ENCODE measurements at regions not wholly inside any gene's neighbourhood (a gene's known extent, or its start where the extent isn't known, plus 50 kb on each side); places are given as distances from the start of the nearest gene placed in this dataset.
A peak's percentile ranks its signal among the peaks of the same experiment; 100 is the strongest.

GRCh38 chr11:15896026-15896425, 460.3 kb downstream of the SOX6 start:
- Histone ChIP-seq H3K4me3 (no peak overlapping the region), H3K27me3 (ENCODE audit: low read depth) (no peaks in the 10 kb centered on the region), H3K9me3 (no peaks in the 10 kb centered on the region), H3K36me3 (replicated peaks) (no peaks in the 10 kb centered on the region), H3K4me1 (no peaks in the 10 kb centered on the region)
- in situ Hi-C loops (cut with MboI; ENCODE audit: low sequenced_read_pairs): no loop called here
- no peak for DNase-seq (ENCODE audit: low spot score in 2 of 2)

- in situ Hi-C loops (cut with MboI; ENCODE audit: low sequenced_read_pairs): no loop called here
- no peaks in the 10 kb centered on the region for H3K27me3 ChIP-seq (ENCODE audit: low read depth)
- no peak for DNase-seq (ENCODE audit: low spot score in 2 of 2)
- no peaks in the 10 kb centered on the region for H3K4me1 ChIP-seq
- no peaks in the 10 kb centered on the region for H3K36me3 ChIP-seq (replicated peaks)
- no peak overlapping the region for H3K4me3 ChIP-seq
- no peaks in the 10 kb centered on the region for H3K9me3 ChIP-seq
These were observed 459.8 kb downstream of the SOX6 start for GRCh38 chr11:15896530-15896929.

GRCh38 chr11:15897211-15897960, 459.0 kb downstream of the SOX6 start:
- no peaks in the 10 kb centered on the region for H3K27me3 ChIP-seq (ENCODE audit: low read depth)
- no peaks in the 10 kb centered on the region for H3K9me3 ChIP-seq
- no peak for DNase-seq (ENCODE audit: low spot score in 2 of 2)
- H3K4me1 ChIP-seq: no peaks in the 10 kb centered on the region
- in situ Hi-C loops (cut with MboI; ENCODE audit: low sequenced_read_pairs): no loop called here
- no peak overlapping the region for H3K4me3 ChIP-seq
- no peaks in the 10 kb centered on the region for H3K36me3 ChIP-seq (replicated peaks)

GRCh38 chr11:15901054-15901453, 455.3 kb downstream of the SOX6 start:
- Histone ChIP-seq H3K36me3 (replicated peaks) (no peaks in the 10 kb centered on the region), H3K4me1 (no peaks in the 10 kb centered on the region), H3K9me3 (no peaks in the 10 kb centered on the region), H3K27me3 (ENCODE audit: low read depth) (no peaks in the 10 kb centered on the region), H3K4me3 (no peak overlapping the region)
- peak in 1 of 2 experiments; percentile 30 for DNase-seq (ENCODE audit: low spot score in 2 of 2)
- in situ Hi-C loops (cut with MboI; ENCODE audit: low sequenced_read_pairs): no loop called here

GRCh38 chr11:15901790-15902189, 454.6 kb downstream of the SOX6 start:
- in situ Hi-C loops (cut with MboI; ENCODE audit: low sequenced_read_pairs): no loop called here
- no peak overlapping the region for H3K4me3 ChIP-seq
- H3K27me3 ChIP-seq (ENCODE audit: low read depth): no peaks in the 10 kb centered on the region
- no peak for DNase-seq (ENCODE audit: low spot score in 2 of 2)
- no peaks in the 10 kb centered on the region for H3K36me3 ChIP-seq (replicated peaks)
- no peaks in the 10 kb centered on the region for H3K9me3 ChIP-seq
- H3K4me1 ChIP-seq: no peaks in the 10 kb centered on the region

GRCh38 chr11:15903246-15903645, 453.1 kb downstream of the SOX6 start:
- in situ Hi-C loops (cut with MboI; ENCODE audit: low sequenced_read_pairs): no loop called here
- no peak overlapping the region for H3K4me3 ChIP-seq
- no peaks in the 10 kb centered on the region for H3K27me3 ChIP-seq (ENCODE audit: low read depth)
- H3K4me1 ChIP-seq: no peaks in the 10 kb centered on the region
- no peaks in the 10 kb centered on the region for H3K9me3 ChIP-seq
- no peaks in the 10 kb centered on the region for H3K36me3 ChIP-seq (replicated peaks)
- DNase-seq (ENCODE audit: low spot score in 2 of 2): no peak

GRCh38 chr11:15905366-15906104, 450.8 kb downstream of the SOX6 start:
- DNase-seq (ENCODE audit: low spot score in 2 of 2): no peak
- H3K9me3 ChIP-seq: no peaks in the 10 kb centered on the region
- in situ Hi-C loops (cut with MboI; ENCODE audit: low sequenced_read_pairs): no loop called here
- H3K4me1 ChIP-seq: no peaks in the 10 kb centered on the region
- no peak overlapping the region for H3K4me3 ChIP-seq
- H3K36me3 ChIP-seq (replicated peaks): no peaks in the 10 kb centered on the region
- no peaks in the 10 kb centered on the region for H3K27me3 ChIP-seq (ENCODE audit: low read depth)

- Histone ChIP-seq H3K4me3 (no peak overlapping the region), H3K27me3 (ENCODE audit: low read depth) (no peaks in the 10 kb centered on the region), H3K9me3 (no peaks in the 10 kb centered on the region), H3K4me1 (no peaks in the 10 kb centered on the region), H3K36me3 (replicated peaks) (no peaks in the 10 kb centered on the region)
- in situ Hi-C loops (cut with MboI; ENCODE audit: low sequenced_read_pairs): no loop called here
- no peak for DNase-seq (ENCODE audit: low spot score in 2 of 2)
These were observed 449.8 kb downstream of the SOX6 start for GRCh38 chr11:15906481-15907035.

GRCh38 chr11:15907806-15908205, 448.5 kb downstream of the SOX6 start:
- H3K36me3 ChIP-seq (replicated peaks): no peaks in the 10 kb centered on the region
- H3K4me1 ChIP-seq: no peaks in the 10 kb centered on the region
- in situ Hi-C loops (cut with MboI; ENCODE audit: low sequenced_read_pairs): no loop called here
- DNase-seq (ENCODE audit: low spot score in 2 of 2): no peak
- no peaks in the 10 kb centered on the region for H3K9me3 ChIP-seq
- no peak overlapping the region for H3K4me3 ChIP-seq
- no peaks in the 10 kb centered on the region for H3K27me3 ChIP-seq (ENCODE audit: low read depth)

GRCh38 chr11:15909937-15910598, 446.3 kb downstream of the SOX6 start:
- no peak for DNase-seq (ENCODE audit: low spot score in 2 of 2)
- no peaks in the 10 kb centered on the region for H3K9me3 ChIP-seq
- H3K27me3 ChIP-seq (ENCODE audit: low read depth): no peaks in the 10 kb centered on the region
- H3K36me3 ChIP-seq (replicated peaks): no peaks in the 10 kb centered on the region
- in situ Hi-C loops (cut with MboI; ENCODE audit: low sequenced_read_pairs): no loop called here
- no peaks in the 10 kb centered on the region for H3K4me1 ChIP-seq
- no peak overlapping the region for H3K4me3 ChIP-seq

- Histone ChIP-seq H3K36me3 (replicated peaks) (no peaks in the 10 kb centered on the region), H3K4me3 (no peak overlapping the region), H3K27me3 (ENCODE audit: low read depth) (no peaks in the 10 kb centered on the region), H3K9me3 (no peaks in the 10 kb centered on the region), H3K4me1 (no peaks in the 10 kb centered on the region)
- in situ Hi-C loops (cut with MboI; ENCODE audit: low sequenced_read_pairs): no loop called here
- no peak for DNase-seq (ENCODE audit: low spot score in 2 of 2)
These were observed 445.6 kb downstream of the SOX6 start for GRCh38 chr11:15910761-15911160.

GRCh38 chr11:15911377-15912044, 444.8 kb downstream of the SOX6 start:
- Histone ChIP-seq H3K36me3 (replicated peaks) (no peaks in the 10 kb centered on the region), H3K27me3 (ENCODE audit: low read depth) (no peaks in the 10 kb centered on the region), H3K9me3 (no peaks in the 10 kb centered on the region), H3K4me1 (no peaks in the 10 kb centered on the region), H3K4me3 (no peak overlapping the region)
- in situ Hi-C loops (cut with MboI; ENCODE audit: low sequenced_read_pairs): no loop called here
- DNase-seq (ENCODE audit: low spot score in 2 of 2): no peak

GRCh38 chr11:15912291-15912690, 444.1 kb downstream of the SOX6 start:
- Histone ChIP-seq H3K4me3 (no peak overlapping the region), H3K4me1 (no peaks in the 10 kb centered on the region), H3K36me3 (replicated peaks) (no peaks in the 10 kb centered on the region), H3K9me3 (no peaks in the 10 kb centered on the region), H3K27me3 (ENCODE audit: low read depth) (no peaks in the 10 kb centered on the region; the same call in 1 of the 2 replicates)
- DNase-seq (ENCODE audit: low spot score in 2 of 2): no peak
- in situ Hi-C loops (cut with MboI; ENCODE audit: low sequenced_read_pairs): no loop called here
